CD4-positive, alpha-beta T cell (primary cell): ENCODE measurements at regions not wholly inside any gene's neighbourhood (a gene's known extent, or its start where the extent isn't known, plus 50 kb on each side); places are given as distances from the start of the nearest gene placed in this dataset.

Experiments
- ATAC-seq: fragments of 200-7000 bp; cut with Tn5 transposase; one replicate; pipeline ENCODE4 v1.10.0; 2022; ENCODE audit warnings: mild to moderate bottlenecking; ENCODE audit not compliant: poor library complexity
- CTCF ChIA-PET: fragments of 350-600 bp; sonication (Branson Sonifier 250); formaldehyde crosslinking; loops from one replicate; lab custom pipeline; 2021; ENCODE audit warnings: antibody characterized with exemption, inconsistent platforms; lab: Charles Lee
- POLR2A ChIA-PET: fragments of 350-600 bp; sonication (Branson Sonifier 250); formaldehyde crosslinking; loops from one replicate; lab custom pipeline; 2021; ENCODE audit warnings: antibody characterized with exemption, inconsistent platforms; lab: Charles Lee
- DNase-seq, 14 experiments: peaks; one replicate each; pipeline ENCODE4 v3.0.0-alpha.2; 2013 to 2020; ENCODE audit warnings: mixed read lengths in 2 of 14
- H3K27ac ChIP-seq, 2 donors: one replicate each; pipeline versions ENCODE4 v1.5.1 to v1.7.0; 2013; ENCODE audit warnings: low read length in 2 of 2, low read depth in 1 of 2, mild to moderate bottlenecking in 1 of 2
- H3K27me3 ChIP-seq, 2 experiments: 1 replicate in 1 of 2; 2 replicates in 1 of 2; pipeline versions ENCODE4 v1.6.1 to v1.7.0; 2013; ENCODE audit warnings: low read length in 2 of 2, control low read depth in 1 of 2, mild to moderate bottlenecking in 1 of 2, moderate library complexity in 1 of 2; ENCODE audit not compliant: insufficient read depth in 2 of 2, control insufficient read depth in 1 of 2
- H3K36me3 ChIP-seq: one replicate; pipeline ENCODE4 v1.6.1; 2013; ENCODE audit warnings: low read length, control low read depth; ENCODE audit not compliant: insufficient read depth
- H3K4me1 ChIP-seq: one replicate; pipeline ENCODE4 v1.6.1; 2013; ENCODE audit warnings: low read length, control low read depth; ENCODE audit not compliant: insufficient read depth
- H3K4me3 ChIP-seq: one replicate; pipeline ENCODE4 v1.5.1; 2013; ENCODE audit warnings: mild to moderate bottlenecking, low read length, moderate library complexity
- H3K9me3 ChIP-seq, 2 experiments: 1 replicate in 1 of 2; 2 replicates in 1 of 2; pipeline versions ENCODE4 v1.6.1 to v1.7.0; 2013; ENCODE audit warnings: low read length in 2 of 2, mild to moderate bottlenecking in 2 of 2, control low read depth in 1 of 2, moderate library complexity in 1 of 2; ENCODE audit not compliant: control insufficient read depth in 1 of 2, insufficient read depth in 1 of 2
- H3K27ac Mint-ChIP-seq: one replicate; pipeline ENCODE4 v1.8.0; 2020; ENCODE audit warnings: mixed read lengths
- H3K27me3 Mint-ChIP-seq: one replicate; pipeline ENCODE4 v1.8.0; 2021; ENCODE audit warnings: mixed read lengths
- H3K36me3 Mint-ChIP-seq: one replicate; pipeline ENCODE4 v1.8.0; 2021; ENCODE audit warnings: low read depth, mixed read lengths
- H3K4me1 Mint-ChIP-seq: one replicate; pipeline ENCODE4 v1.8.0; 2021; ENCODE audit warnings: low read depth, mixed read lengths
- H3K4me3 Mint-ChIP-seq: one replicate; pipeline ENCODE4 v1.8.0; 2020; ENCODE audit warnings: mild to moderate bottlenecking, mixed read lengths
- H3K9me3 Mint-ChIP-seq: one replicate; pipeline ENCODE4 v1.8.0; 2020; ENCODE audit warnings: mixed read lengths
- intact Hi-C, 2 experiments: fragments of 100-400 bp; cut with DNase I in 1 of 2; cut with micrococcal nuclease in 1 of 2; formaldehyde crosslinking; loops; one replicate each; pipeline versions ENCODE4 v1.15.1 to v1.9.0; 2023 to 2025; cut with DNase I, micrococcal nuclease
- TF ChIP-seq, protein P1 (sequence below): fragments of 200-600 bp; IDR thresholded peaks from one replicate; pipeline ENCODE4 v1.8.0; 2022; ENCODE audit warnings: antibody characterized with exemption, mild to moderate bottlenecking

- ChIA-PET POLR2A (no interaction called here), CTCF (no interaction called here)
- H3K4me1 Mint-ChIP-seq: peaks cover 52% of the 10 kb centered on the region
- ATAC-seq (no peak), DNase-seq (no peak)
- Histone ChIP-seq H3K27me3 (no peaks in the 10 kb centered on the region), H3K9me3 (no peaks in the 10 kb centered on the region), H3K36me3 (no peaks in the 10 kb centered on the region), H3K27ac (no peak overlapping the region), H3K4me1 (peaks cover 22% of the 10 kb centered on the region), H3K4me3 (no peak overlapping the region)
- H3K36me3 Mint-ChIP-seq: no peaks in the 10 kb centered on the region
- no peaks in the 10 kb centered on the region for H3K27me3 Mint-ChIP-seq
- H3K27ac Mint-ChIP-seq: no peak overlapping the region
- intact Hi-C loops: no loop called here
- TF ChIP-seq, protein P1, sequence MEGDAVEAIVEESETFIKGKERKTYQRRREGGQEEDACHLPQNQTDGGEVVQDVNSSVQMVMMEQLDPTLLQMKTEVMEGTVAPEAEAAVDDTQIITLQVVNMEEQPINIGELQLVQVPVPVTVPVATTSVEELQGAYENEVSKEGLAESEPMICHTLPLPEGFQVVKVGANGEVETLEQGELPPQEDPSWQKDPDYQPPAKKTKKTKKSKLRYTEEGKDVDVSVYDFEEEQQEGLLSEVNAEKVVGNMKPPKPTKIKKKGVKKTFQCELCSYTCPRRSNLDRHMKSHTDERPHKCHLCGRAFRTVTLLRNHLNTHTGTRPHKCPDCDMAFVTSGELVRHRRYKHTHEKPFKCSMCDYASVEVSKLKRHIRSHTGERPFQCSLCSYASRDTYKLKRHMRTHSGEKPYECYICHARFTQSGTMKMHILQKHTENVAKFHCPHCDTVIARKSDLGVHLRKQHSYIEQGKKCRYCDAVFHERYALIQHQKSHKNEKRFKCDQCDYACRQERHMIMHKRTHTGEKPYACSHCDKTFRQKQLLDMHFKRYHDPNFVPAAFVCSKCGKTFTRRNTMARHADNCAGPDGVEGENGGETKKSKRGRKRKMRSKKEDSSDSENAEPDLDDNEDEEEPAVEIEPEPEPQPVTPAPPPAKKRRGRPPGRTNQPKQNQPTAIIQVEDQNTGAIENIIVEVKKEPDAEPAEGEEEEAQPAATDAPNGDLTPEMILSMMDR: no peak
- no peak overlapping the region for H3K4me3 Mint-ChIP-seq
- H3K9me3 Mint-ChIP-seq: no peaks in the 10 kb centered on the region
Observed at GRCh38 chr14:98915625-98916024, 356.4 kb downstream of the BCL11B start.

GRCh38 chr14:98916036-98916435 lies 356.0 kb downstream of the BCL11B start:
- peaks cover 50% of the 10 kb centered on the region for H3K4me1 Mint-ChIP-seq

GRCh38 chr14:98916476-98916875 lies 355.5 kb downstream of the BCL11B start:
- Mint-ChIP-seq H3K36me3 (no peaks in the 10 kb centered on the region), H3K27me3 (no peaks in the 10 kb centered on the region), H3K4me1 (peaks cover 46% of the 10 kb centered on the region), H3K4me3 (no peak overlapping the region), H3K9me3 (no peaks in the 10 kb centered on the region), H3K27ac (no peak overlapping the region)
- Histone ChIP-seq H3K27me3 (no peaks in the 10 kb centered on the region), H3K4me3 (no peak overlapping the region), H3K27ac (no peak overlapping the region), H3K9me3 (no peaks in the 10 kb centered on the region), H3K36me3 (no peaks in the 10 kb centered on the region), H3K4me1 (peaks cover 22% of the 10 kb centered on the region)
- intact Hi-C loops: no loop called here
- ChIA-PET POLR2A (no interaction called here), CTCF (no interaction called here)
- DNase-seq: no peak
- no peak for ATAC-seq
- TF ChIP-seq, protein P1: no peak

More at GRCh38 chr14:98916036-98916435, 356.0 kb downstream of the BCL11B start:
- Mint-ChIP-seq H3K36me3 (no peaks in the 10 kb centered on the region), H3K27me3 (no peaks in the 10 kb centered on the region), H3K27ac (no peak overlapping the region), H3K4me3 (no peak overlapping the region), H3K9me3 (no peaks in the 10 kb centered on the region)
- TF ChIP-seq, protein P1: no peak
- Histone ChIP-seq H3K27me3 (no peaks in the 10 kb centered on the region), H3K4me3 (no peak overlapping the region), H3K9me3 (no peaks in the 10 kb centered on the region), H3K4me1 (peaks cover 22% of the 10 kb centered on the region), H3K36me3 (no peaks in the 10 kb centered on the region), H3K27ac (no peak overlapping the region)
- DNase-seq: no peak
- intact Hi-C loops: no loop called here
- ChIA-PET CTCF (no interaction called here), POLR2A (no interaction called here)
- ATAC-seq: no peak
